Thyroid gland (tissue), 4 donors: ENCODE measurements at regions not wholly inside any gene's neighbourhood (a gene's known extent, or its start where the extent isn't known, plus 50 kb on each side); places are given as distances from the start of the nearest gene placed in this dataset.
"Not testable (repeated sequence)": the region's sequence is repeated elsewhere in the genome, so short reads cannot be mapped to it uniquely, and the experiment has no call there.

Source experiments
- DNase-seq, 2 donors: peaks; one replicate each; pipeline ENCODE4 v3.0.0-alpha.2; 2019
- H3K27ac ChIP-seq, 3 donors: fragments of 200-600 bp; sonication (generic); 1 replicate in 2 of 3; 2 replicates in 1 of 3; pipeline ENCODE4 v1.5.1; 2016 to 2019; ENCODE audit warnings: mild to moderate bottlenecking in 1 of 3, moderate library complexity in 1 of 3
- H3K27me3 ChIP-seq: fragments of 200-600 bp; sonication (generic); one replicate; pipeline ENCODE4 v1.5.1; 2019
- H3K36me3 ChIP-seq, 2 donors: fragments of 200-600 bp; sonication (generic); one replicate each; pipeline ENCODE4 v1.5.1; 2016 to 2019
- H3K4me1 ChIP-seq, 2 donors: fragments of 200-600 bp; sonication (generic); one replicate each; pipeline ENCODE4 v1.5.1; 2017 to 2019
- H3K4me3 ChIP-seq, 3 donors: fragments of 200-600 bp; sonication (generic); replicated peaks in 1 of 3; 1 replicate in 2 of 3; 2 replicates in 1 of 3; pipeline ENCODE4 v1.5.1; 2016; ENCODE audit warnings: mild to moderate bottlenecking in 1 of 3
- H3K9me3 ChIP-seq: fragments of 200-600 bp; sonication (generic); one replicate; pipeline ENCODE4 v1.5.1; 2017
- POLR2A ChIP-seq, 2 donors: fragments of 450-650 bp; IDR thresholded peaks; one replicate each; pipeline ENCODE4 v1.6.1; 2017; ENCODE audit warnings: antibody characterized with exemption in 2 of 2, mild to moderate bottlenecking in 2 of 2, moderate library complexity in 1 of 2
- WGBS, 2 donors: methylation state at CpG; one replicate each; pipeline ENCODE4 v1.1.5; 2017; 5-methylcytosine and 5-hydroxymethylcytosine counted together
- intact Hi-C: fragments of 100-400 bp; cut with DNase I; formaldehyde crosslinking; loops from one replicate; pipeline ENCODE4 v1.15.1; 2023
- TF ChIP-seq, protein P1 (sequence below), 6 experiments: fragments of 200-600 bp in 3 of 6; fragments of 450-650 bp in 3 of 6; sonication (generic) in 3 of 6; IDR thresholded peaks; one replicate each; pipeline ENCODE4 v1.5.1; 2016 to 2019; ENCODE audit warnings: antibody characterized with exemption in 6 of 6, mild to moderate bottlenecking in 2 of 6, inconsistent platforms in 1 of 6, moderate library complexity in 1 of 6

DNA sequence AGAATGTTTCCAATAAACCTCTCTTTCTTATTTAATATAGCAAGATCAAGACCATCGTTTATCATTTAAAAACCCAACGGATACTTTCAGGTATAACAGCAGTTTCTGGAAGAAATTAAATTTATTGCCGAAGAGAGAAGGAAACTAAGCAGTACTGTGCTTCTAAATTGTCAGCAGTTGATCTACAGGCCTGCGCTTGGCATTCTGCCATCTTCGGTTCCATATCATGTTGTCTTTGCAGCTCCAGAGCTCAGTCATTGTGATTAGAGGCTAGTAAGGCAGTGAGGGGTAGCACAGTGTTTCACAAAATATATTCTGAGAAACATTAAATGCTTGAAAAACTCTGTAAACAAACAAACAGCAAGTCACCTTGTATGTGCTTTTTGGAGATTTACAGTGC, 301.3 kb downstream of the REEP3 start:
- Histone ChIP-seq H3K4me3 (no peak overlapping the region), H3K9me3 (no peaks in the 10 kb centered on the region), H3K36me3 (no peaks in the 10 kb centered on the region), H3K27me3 (no peaks in the 10 kb centered on the region), H3K27ac (no peak overlapping the region), H3K4me1 (no peaks in the 10 kb centered on the region)
- intact Hi-C loops, result no loop called here
- TF ChIP-seq, protein P1, sequence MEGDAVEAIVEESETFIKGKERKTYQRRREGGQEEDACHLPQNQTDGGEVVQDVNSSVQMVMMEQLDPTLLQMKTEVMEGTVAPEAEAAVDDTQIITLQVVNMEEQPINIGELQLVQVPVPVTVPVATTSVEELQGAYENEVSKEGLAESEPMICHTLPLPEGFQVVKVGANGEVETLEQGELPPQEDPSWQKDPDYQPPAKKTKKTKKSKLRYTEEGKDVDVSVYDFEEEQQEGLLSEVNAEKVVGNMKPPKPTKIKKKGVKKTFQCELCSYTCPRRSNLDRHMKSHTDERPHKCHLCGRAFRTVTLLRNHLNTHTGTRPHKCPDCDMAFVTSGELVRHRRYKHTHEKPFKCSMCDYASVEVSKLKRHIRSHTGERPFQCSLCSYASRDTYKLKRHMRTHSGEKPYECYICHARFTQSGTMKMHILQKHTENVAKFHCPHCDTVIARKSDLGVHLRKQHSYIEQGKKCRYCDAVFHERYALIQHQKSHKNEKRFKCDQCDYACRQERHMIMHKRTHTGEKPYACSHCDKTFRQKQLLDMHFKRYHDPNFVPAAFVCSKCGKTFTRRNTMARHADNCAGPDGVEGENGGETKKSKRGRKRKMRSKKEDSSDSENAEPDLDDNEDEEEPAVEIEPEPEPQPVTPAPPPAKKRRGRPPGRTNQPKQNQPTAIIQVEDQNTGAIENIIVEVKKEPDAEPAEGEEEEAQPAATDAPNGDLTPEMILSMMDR (IDR thresholded peaks at IDR 0.05), result no peak
- TF ChIP-seq POLR2A (IDR thresholded peaks at IDR 0.05), result no peak
- WGBS, 2 donors, result 62 to 70% methylated on average over 5 of the region's 5 CpGs
- no peak for DNase-seq

DNA sequence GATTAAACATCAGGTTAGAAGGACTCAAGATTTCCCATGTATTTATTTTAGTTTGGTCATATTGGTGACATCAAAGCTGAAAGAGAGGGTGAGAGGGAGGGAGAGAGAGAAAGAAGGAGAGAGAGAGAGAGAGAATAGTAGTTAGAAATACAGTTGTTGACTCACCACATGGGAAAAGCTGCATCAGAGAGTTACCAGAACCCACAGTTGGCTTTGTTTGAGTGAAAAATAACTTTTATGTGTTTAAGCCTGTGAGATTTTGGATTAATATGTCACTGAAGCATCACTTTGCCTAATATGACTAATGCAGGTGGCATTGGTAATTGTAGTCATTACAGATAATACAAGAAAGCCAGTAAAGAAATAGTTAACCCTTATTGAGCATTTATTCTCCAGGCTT, 303.9 kb downstream of the REEP3 start:
- no peaks in the 10 kb centered on the region for H3K36me3 ChIP-seq
- intact Hi-C loops, result no loop called here
- H3K9me3 ChIP-seq, result no peaks in the 10 kb centered on the region
- H3K4me3 ChIP-seq, result no peak overlapping the region
- no peaks in the 10 kb centered on the region for H3K27me3 ChIP-seq
- DNase-seq, result no peak
- H3K4me1 ChIP-seq, result no peaks in the 10 kb centered on the region
- H3K27ac ChIP-seq, result no peak overlapping the region
- TF ChIP-seq, protein P1 (IDR thresholded peaks at IDR 0.05), result no peak
- TF ChIP-seq POLR2A (IDR thresholded peaks at IDR 0.05), result no peak

DNA sequence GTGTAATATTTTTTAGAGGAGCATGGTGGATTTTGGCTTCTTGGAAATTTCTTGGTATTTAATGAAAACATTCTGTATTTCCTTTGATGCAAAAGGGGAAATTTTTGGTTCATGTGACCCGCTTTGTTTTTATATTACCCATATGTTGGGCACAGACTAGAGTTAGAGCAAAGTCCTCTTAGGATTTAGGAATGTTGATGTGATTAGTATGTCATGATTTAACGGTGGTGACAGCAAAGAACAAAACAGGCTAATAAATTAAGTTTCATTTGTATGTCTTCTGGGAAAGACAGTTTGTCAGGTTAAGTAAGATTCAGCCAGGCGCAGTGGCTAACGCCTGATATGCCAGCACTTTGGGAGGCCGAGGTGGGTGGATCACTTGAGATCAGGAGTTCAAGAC, 304.6 kb downstream of the REEP3 start:
- no peak for TF ChIP-seq POLR2A (IDR thresholded peaks at IDR 0.05)
- TF ChIP-seq, protein P1 (IDR thresholded peaks at IDR 0.05), result no peak
- 85 to 93% methylated on average over 5 of the region's 5 CpGs for WGBS, 2 donors
- H3K4me1 ChIP-seq, result no peaks in the 10 kb centered on the region
- H3K4me3 ChIP-seq, result no peak overlapping the region
- intact Hi-C loops, result no loop called here
- no peaks in the 10 kb centered on the region for H3K9me3 ChIP-seq
- DNase-seq, result no peak
- H3K36me3 ChIP-seq, result no peaks in the 10 kb centered on the region
- no peaks in the 10 kb centered on the region for H3K27me3 ChIP-seq
- H3K27ac ChIP-seq, result no peak overlapping the region

DNA sequence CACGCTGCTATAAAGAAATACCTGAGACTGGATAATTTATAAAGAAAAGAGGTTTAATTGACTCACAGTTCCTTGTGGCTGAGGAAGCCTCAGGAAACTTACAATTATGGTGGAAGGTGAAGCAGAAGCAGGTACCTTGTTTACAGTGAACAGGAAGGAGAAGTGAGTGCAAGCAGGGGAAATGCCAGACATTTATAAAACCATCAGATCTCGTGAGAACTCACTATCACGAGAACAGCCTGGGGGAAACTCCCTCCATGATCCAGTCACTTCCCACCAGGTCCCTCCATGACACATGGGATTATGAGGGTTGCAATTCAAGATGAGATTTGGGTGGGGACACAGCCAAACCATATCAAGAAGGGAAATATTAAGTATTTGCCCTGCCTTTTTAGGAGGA, 305.8 kb downstream of the REEP3 start:
- H3K4me1 ChIP-seq, DNase-seq, H3K27ac ChIP-seq, H3K4me3 ChIP-seq, H3K36me3 ChIP-seq, H3K27me3 ChIP-seq, H3K9me3 ChIP-seq, intact Hi-C loops: not testable (repeated sequence)
- 65 to 82% methylated on average over 3 of the region's 3 CpGs for WGBS, 2 donors

DNA sequence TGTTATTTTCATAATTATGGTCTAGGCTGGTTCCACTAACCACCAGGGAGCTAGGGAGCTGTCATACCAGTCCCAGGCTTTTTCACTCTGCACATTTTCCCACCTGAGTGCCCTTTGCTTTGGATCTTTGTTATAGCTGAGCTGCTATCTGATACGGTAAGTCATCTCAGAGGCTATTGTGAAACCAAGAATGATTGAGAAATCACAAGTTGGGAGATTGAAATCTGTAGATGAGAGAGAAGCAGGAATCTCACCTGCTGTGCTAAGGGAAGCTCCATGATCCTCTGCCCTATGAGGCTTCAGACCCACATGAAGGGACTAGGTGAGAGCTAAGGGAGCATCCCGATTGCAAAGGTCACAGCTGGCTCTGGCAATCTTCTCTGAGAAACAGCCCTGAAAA, 307.8 kb downstream of the REEP3 start:
- no peaks in the 10 kb centered on the region for H3K27me3 ChIP-seq
- intact Hi-C loops, result no loop called here
- H3K36me3 ChIP-seq, result no peaks in the 10 kb centered on the region
- H3K4me1 ChIP-seq, result no peaks in the 10 kb centered on the region
- H3K27ac ChIP-seq, result no peak overlapping the region
- H3K4me3 ChIP-seq, result no peak overlapping the region
- DNase-seq, result no peak
- no peaks in the 10 kb centered on the region for H3K9me3 ChIP-seq
- WGBS, 2 donors, result 77 to 78% methylated on average over 2 of the region's 2 CpGs
- TF ChIP-seq, protein P1 (IDR thresholded peaks at IDR 0.05), result no peak
- TF ChIP-seq POLR2A (IDR thresholded peaks at IDR 0.05), result no peak

DNA sequence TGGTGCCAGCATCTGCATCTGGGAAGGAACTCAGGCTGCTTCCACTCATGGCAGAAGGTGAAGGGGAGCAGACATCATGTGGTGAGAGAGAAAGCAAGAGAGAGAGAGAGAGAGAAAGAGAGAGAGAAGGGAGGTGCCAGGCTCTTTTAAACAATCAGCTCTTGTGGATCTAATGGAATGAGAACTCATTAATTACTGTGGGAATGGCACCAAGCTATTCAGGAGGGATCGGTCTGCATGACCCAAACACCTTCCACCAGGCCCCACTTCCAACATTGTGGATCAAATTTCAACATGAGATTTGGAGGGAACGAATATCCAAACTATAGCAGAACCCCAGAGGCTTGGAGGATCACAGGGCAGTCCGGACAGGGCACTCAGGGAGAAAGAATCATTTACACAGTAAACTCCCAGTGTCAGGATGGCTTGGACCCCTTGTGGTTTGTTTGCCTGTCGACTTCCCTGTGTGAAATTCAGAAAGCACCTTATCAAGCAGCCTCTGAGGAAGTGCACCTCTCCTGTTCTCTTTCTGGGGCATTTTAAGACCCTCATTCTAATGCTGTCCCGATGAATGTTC, 308.5 kb downstream of the REEP3 start:
- H3K27me3 ChIP-seq, result no peaks in the 10 kb centered on the region
- intact Hi-C loops, result no loop called here
- H3K4me3 ChIP-seq, result no peak overlapping the region
- 47 to 48% methylated on average over 5 of the region's 5 CpGs for WGBS, 2 donors
- no peak for DNase-seq
- no peaks in the 10 kb centered on the region for H3K4me1 ChIP-seq
- no peaks in the 10 kb centered on the region for H3K36me3 ChIP-seq
- H3K27ac ChIP-seq, result no peak overlapping the region
- TF ChIP-seq POLR2A (IDR thresholded peaks at IDR 0.05), result no peak
- TF ChIP-seq, protein P1 (IDR thresholded peaks at IDR 0.05), result no peak
- H3K9me3 ChIP-seq, result no peaks in the 10 kb centered on the region
